Activated T-helper 1 cell treated with anti-CD3 and anti-CD28 coated beads, Interleukin-12 subunit alpha, Interleukin-12 subunit beta, Interleukin-2, Interleukin-4 antibody, amounts not matched to agents 30 ng/mL and 10 ng/mL and 1 ng/mL, durations not matched to agents 14 hours and 24 hours and 36 hours (primary cell): ENCODE measurements at regions not wholly inside any gene's neighbourhood (a gene's known extent, or its start where the extent isn't known, plus 50 kb on each side); places are given as distances from the start of the nearest gene placed in this dataset.
"Not testable (repeated sequence)": the region's sequence is repeated elsewhere in the genome, so short reads cannot be mapped to it uniquely, and the experiment has no call there.

Experiments
- DNase-seq: peaks from one replicate; pipeline ENCODE4 v3.0.0; 2021; ENCODE audit warnings: low spot score
- H3K27ac Mint-ChIP-seq: one replicate; pipeline ENCODE4 v1.8.0; 2021; ENCODE audit warnings: mild to moderate bottlenecking, mixed read lengths
- H3K27me3 Mint-ChIP-seq: one replicate; pipeline ENCODE4 v1.8.0; 2022; ENCODE audit warnings: mild to moderate bottlenecking, moderate library complexity, mixed read lengths; ENCODE audit not compliant: insufficient read depth
- H3K36me3 Mint-ChIP-seq: one replicate; pipeline ENCODE4 v1.8.0; 2021; ENCODE audit warnings: low read depth, mixed read lengths
- H3K4me1 Mint-ChIP-seq: one replicate; pipeline ENCODE4 v1.8.0; 2021; ENCODE audit warnings: low read depth, mixed read lengths
- H3K4me3 Mint-ChIP-seq: one replicate; pipeline ENCODE4 v1.8.0; 2021; ENCODE audit warnings: mild to moderate bottlenecking, moderate library complexity, mixed read lengths
- H3K9me3 Mint-ChIP-seq: one replicate; pipeline ENCODE4 v1.8.0; 2021; ENCODE audit warnings: mixed read lengths
- intact Hi-C: fragments of 100-400 bp; cut with micrococcal nuclease; formaldehyde crosslinking; loops from one replicate; pipeline ENCODE4 v1.15.1; 2024

- Mint-ChIP-seq H3K9me3 (no peaks in the 10 kb centered on the region), H3K4me3 (no peak overlapping the region), H3K4me1 (no peaks in the 10 kb centered on the region), H3K27me3 (no peaks in the 10 kb centered on the region), H3K36me3 (no peaks in the 10 kb centered on the region), H3K27ac (no peak overlapping the region)
- intact Hi-C loops, result no loop called here
- no peak for DNase-seq
Measured at GRCh38 chr12:30578426-30578825, 117.2 kb downstream of the IPO8 start.

- intact Hi-C loops, result no loop called here
- Mint-ChIP-seq H3K36me3 (no peaks in the 10 kb centered on the region), H3K4me1 (no peaks in the 10 kb centered on the region), H3K27me3 (no peaks in the 10 kb centered on the region), H3K27ac (no peak overlapping the region), H3K4me3 (no peak overlapping the region), H3K9me3 (no peaks in the 10 kb centered on the region)
- no peak for DNase-seq
Measured at GRCh38 chr12:30573145-30573544, 122.5 kb downstream of the IPO8 start.

- DNase-seq, result no peak
- Mint-ChIP-seq H3K9me3 (no peaks in the 10 kb centered on the region), H3K27me3 (no peaks in the 10 kb centered on the region), H3K4me3 (no peak overlapping the region), H3K36me3 (no peaks in the 10 kb centered on the region), H3K4me1 (no peaks in the 10 kb centered on the region), H3K27ac (no peak overlapping the region)
- intact Hi-C loops, result no loop called here
Measured at GRCh38 chr12:30570211-30570890, 125.3 kb downstream of the IPO8 start.

- Mint-ChIP-seq H3K4me1 (no peaks in the 10 kb centered on the region), H3K9me3 (no peaks in the 10 kb centered on the region), H3K4me3 (no peak overlapping the region), H3K27me3 (no peaks in the 10 kb centered on the region), H3K27ac (no peak overlapping the region), H3K36me3 (no peaks in the 10 kb centered on the region)
- no peak for DNase-seq
- intact Hi-C loops, result no loop called here
Measured at GRCh38 chr12:30569426-30569825, 126.2 kb downstream of the IPO8 start.

- no peaks in the 10 kb centered on the region for H3K4me1 Mint-ChIP-seq
- intact Hi-C loops, result no loop called here
- no peak overlapping the region for H3K4me3 Mint-ChIP-seq
- H3K36me3 Mint-ChIP-seq, result no peaks in the 10 kb centered on the region
- H3K27me3 Mint-ChIP-seq, result no peaks in the 10 kb centered on the region
- H3K27ac Mint-ChIP-seq, result no peak overlapping the region
- H3K9me3 Mint-ChIP-seq, result no peaks in the 10 kb centered on the region
- no peak for DNase-seq
Measured at GRCh38 chr12:30568453-30568852, 127.2 kb downstream of the IPO8 start.

GRCh38 chr12:30567082-30567481 lies 128.6 kb downstream of the IPO8 start:
- Mint-ChIP-seq H3K4me3 (no peak overlapping the region), H3K27me3 (no peaks in the 10 kb centered on the region)

GRCh38 chr12:30564394-30564793 lies 131.3 kb downstream of the IPO8 start:
- H3K4me1 Mint-ChIP-seq, result no peaks in the 10 kb centered on the region
- intact Hi-C loops, result no loop called here
- H3K9me3 Mint-ChIP-seq, result peaks cover 5% of the 10 kb centered on the region
- H3K27ac Mint-ChIP-seq, result no peak overlapping the region
- DNase-seq, result no peak
- no peak overlapping the region for H3K4me3 Mint-ChIP-seq
- no peaks in the 10 kb centered on the region for H3K36me3 Mint-ChIP-seq
- H3K27me3 Mint-ChIP-seq, result no peaks in the 10 kb centered on the region

More at GRCh38 chr12:30567082-30567481, 128.6 kb downstream of the IPO8 start:
- intact Hi-C loops, result no loop called here
- H3K27ac Mint-ChIP-seq, result no peak overlapping the region
- no peaks in the 10 kb centered on the region for H3K9me3 Mint-ChIP-seq
- H3K4me1 Mint-ChIP-seq, result no peaks in the 10 kb centered on the region
- DNase-seq, result no peak
- no peaks in the 10 kb centered on the region for H3K36me3 Mint-ChIP-seq

- intact Hi-C loops, result no loop called here
- Mint-ChIP-seq H3K27ac (no peak overlapping the region), H3K9me3 (no peaks in the 10 kb centered on the region), H3K4me3 (no peak overlapping the region), H3K4me1 (no peaks in the 10 kb centered on the region), H3K36me3 (no peaks in the 10 kb centered on the region), H3K27me3 (no peaks in the 10 kb centered on the region)
- no peak for DNase-seq
Measured at GRCh38 chr12:30548203-30548602, 147.5 kb downstream of the IPO8 start.

- no peaks in the 10 kb centered on the region for H3K36me3 Mint-ChIP-seq
- no peaks in the 10 kb centered on the region for H3K4me1 Mint-ChIP-seq
- H3K9me3 Mint-ChIP-seq, result no peaks in the 10 kb centered on the region
- no peak for DNase-seq
- no peak overlapping the region for H3K4me3 Mint-ChIP-seq
- H3K27ac Mint-ChIP-seq, result no peak overlapping the region
- intact Hi-C loops, result no loop called here
- no peaks in the 10 kb centered on the region for H3K27me3 Mint-ChIP-seq
Measured at GRCh38 chr12:30546121-30546520, 149.5 kb downstream of the IPO8 start.

GRCh38 chr12:30544704-30545103 lies 151.0 kb downstream of the IPO8 start:
- H3K4me1 Mint-ChIP-seq, H3K36me3 Mint-ChIP-seq, H3K4me3 Mint-ChIP-seq, DNase-seq, H3K9me3 Mint-ChIP-seq, H3K27me3 Mint-ChIP-seq, intact Hi-C loops, H3K27ac Mint-ChIP-seq: not testable (repeated sequence)

GRCh38 chr12:30537228-30537627 lies 158.4 kb downstream of the IPO8 start:
- Mint-ChIP-seq H3K27me3 (no peaks in the 10 kb centered on the region), H3K9me3 (no peaks in the 10 kb centered on the region), H3K36me3 (no peaks in the 10 kb centered on the region), H3K27ac (no peak overlapping the region), H3K4me1 (no peaks in the 10 kb centered on the region), H3K4me3 (no peak overlapping the region)
- intact Hi-C loops, result no loop called here
- no peak for DNase-seq

GRCh38 chr12:30533558-30534265 lies 162.0 kb downstream of the IPO8 start:
- H3K4me3 Mint-ChIP-seq, result no peak overlapping the region
- no peaks in the 10 kb centered on the region for H3K36me3 Mint-ChIP-seq
- no peaks in the 10 kb centered on the region for H3K27me3 Mint-ChIP-seq
- no peaks in the 10 kb centered on the region for H3K9me3 Mint-ChIP-seq
- H3K4me1 Mint-ChIP-seq, result no peaks in the 10 kb centered on the region
- H3K27ac Mint-ChIP-seq, result no peak overlapping the region
- DNase-seq, result no peak
- intact Hi-C loops, result no loop called here

- intact Hi-C loops, result no loop called here
- Mint-ChIP-seq H3K27ac (no peak overlapping the region), H3K4me3 (no peak overlapping the region), H3K9me3 (no peaks in the 10 kb centered on the region), H3K4me1 (no peaks in the 10 kb centered on the region), H3K27me3 (no peaks in the 10 kb centered on the region), H3K36me3 (no peaks in the 10 kb centered on the region)
- no peak for DNase-seq
Measured at GRCh38 chr12:30531731-30532678, 163.7 kb downstream of the IPO8 start.
